ENCODE measurements at regions not wholly inside any gene's neighbourhood (a gene's known extent, or its start where the extent isn't known, plus 50 kb on each side); places are given as distances from the start of the nearest gene placed in this dataset.

DNA sequence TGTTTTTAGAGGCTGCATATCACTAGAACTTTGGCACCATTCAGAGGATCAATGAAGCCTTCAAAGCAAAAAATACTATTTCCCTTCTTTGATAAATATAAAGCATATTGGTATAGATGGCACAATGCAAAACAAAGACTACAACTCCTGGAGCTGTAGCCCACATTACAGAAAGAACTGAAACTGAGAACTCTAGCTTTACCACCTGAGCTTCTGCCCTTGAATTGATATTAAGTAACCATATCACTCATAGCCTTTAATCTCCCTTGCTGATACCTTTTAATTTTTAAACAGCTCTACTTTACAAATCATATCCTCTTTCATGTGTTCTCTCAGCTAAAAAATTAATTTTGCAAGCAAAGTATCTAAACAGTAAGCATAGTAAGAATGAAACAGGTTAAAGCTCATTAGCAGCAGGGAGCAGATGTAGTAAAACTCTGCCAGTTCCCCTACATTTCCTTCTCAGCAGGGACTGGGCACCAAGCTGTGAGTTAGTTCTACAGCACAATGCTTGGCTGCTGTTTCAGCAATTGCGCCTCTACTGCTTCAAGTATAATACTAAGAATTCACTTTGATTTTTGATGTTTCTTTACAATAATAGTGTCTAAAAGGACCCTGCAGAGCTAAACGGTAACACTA is 97.9 kb upstream of the NANOGP8 start:
- TF ChIP-seq YY1 (IDR thresholded peaks at IDR 0.05; ENCODE audit: insufficient read depth, insufficient read length) (no peak), ZNF274 (IDR thresholded peaks at IDR 0.05; ENCODE audit: low read depth, low read length) (no peak), SUZ12 (IDR thresholded peaks at IDR 0.05; ENCODE audit: extremely low read depth, insufficient read depth, insufficient read length) (no peak)
